ENCODE measurements at regions not wholly inside any gene's neighbourhood (a gene's known extent, or its start where the extent isn't known, plus 50 kb on each side); places are given as distances from the start of the nearest gene placed in this dataset.
A peak's percentile ranks its signal among the peaks of the same experiment; 100 is the strongest.

DNA sequence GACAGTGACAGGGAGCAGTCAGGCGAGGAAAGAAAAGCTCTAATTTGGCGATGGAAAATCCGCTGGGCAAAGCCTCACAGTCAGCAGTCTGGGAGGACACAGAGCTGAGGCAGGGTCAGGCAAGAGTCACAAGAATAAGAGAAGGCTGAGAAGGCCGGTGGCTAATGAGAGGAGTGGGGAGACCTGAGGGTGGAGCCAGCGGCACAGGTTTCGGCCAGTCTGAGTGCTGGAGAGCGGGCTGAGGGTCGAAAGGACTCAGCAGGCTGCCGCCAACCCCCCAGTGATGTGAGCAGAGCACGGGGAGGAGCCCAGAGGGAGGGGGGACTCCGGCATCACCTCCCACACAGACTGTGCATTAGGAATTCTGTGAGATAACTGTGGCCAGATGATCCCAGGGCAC is 500.6 kb upstream of the MYT1L start:
- no TSS peak for BruUV-seq (replicated peaks)
- WGBS (ENCODE audit: insufficient coverage, insufficient replicate concordance, low lambda C conversion rate, missing lambda C conversion rate) = 24% methylated on average over 10 of the region's 11 CpGs
- Histone ChIP-seq H3K27me3 (replicated peaks in 1 of 2; ENCODE audit: control insufficient read depth in 2 of 2, insufficient read depth in 2 of 2, low read length in 1 of 2) (no peaks in the 10 kb centered on the region), H3K27ac (ENCODE audit: control insufficient read depth, insufficient read depth) (no peak overlapping the region), H4K20me1 (ENCODE audit: control insufficient read depth, insufficient read depth) (no peaks in the 10 kb centered on the region), H3K4me2 (ENCODE audit: control insufficient read depth, insufficient read depth) (no peak overlapping the region), H3K4me1 (ENCODE audit: control insufficient read depth, insufficient read depth, low read length) (no peaks in the 10 kb centered on the region), H3K36me3 (ENCODE audit: control insufficient read depth in 2 of 2, insufficient read depth in 2 of 2, low read length in 1 of 2) (no peaks in the 10 kb centered on the region), H2AFZ (ENCODE audit: control insufficient read depth, low read depth, low read length) (no peak overlapping the region), H3K4me3 (no peak overlapping the region), H3K9me3 (replicated peaks; ENCODE audit: control insufficient read depth, insufficient read depth, low read length) (no peaks in the 10 kb centered on the region), H3K9ac (ENCODE audit: control insufficient read depth, insufficient read depth, low read length) (no peak overlapping the region), H3K79me2 (ENCODE audit: control insufficient read depth, insufficient read depth, low read length) (no peaks in the 10 kb centered on the region)
- DNase-seq (ENCODE audit: low read depth, low spot score) = no peak
- ATAC-seq = no peak
- RAD21 ChIA-PET (ENCODE audit: unreplicated experiment) = no interaction called here
- SMC1A ChIA-PET (ENCODE audit: uncharacterized antibody, unreplicated experiment) = no interaction called here
- CTCF ChIA-PET = no interaction called here
- in situ Hi-C loops (cut with MboI) = no loop called here
- FAIRE-seq = no peak
- TF ChIP-seq BCL11A (IDR thresholded peaks at IDR 0.05; ENCODE audit: low read depth, low read length) (no peak), RAD21 (IDR thresholded peaks at IDR 0.05; ENCODE audit: insufficient read depth, low read depth, low read length) (peak; percentile 27; the same call in 1 of the 2 replicates), ATF7 (IDR thresholded peaks at IDR 0.05; ENCODE audit: low read depth) (no peak)
- POLR2A ChIA-PET = no interaction called here
- intact Hi-C loops (cut with micrococcal nuclease; ENCODE audit: unreplicated experiment) = no loop called here

- no peak overlapping the region for H3K27ac ChIP-seq (ENCODE audit: control insufficient read depth, insufficient read depth)
- no peak overlapping the region for H3K4me2 ChIP-seq (ENCODE audit: control insufficient read depth, insufficient read depth)
- CTCF ChIA-PET = no interaction called here
- H3K79me2 ChIP-seq (ENCODE audit: control insufficient read depth, insufficient read depth, low read length) = no peaks in the 10 kb centered on the region
- BruUV-seq (replicated peaks) = no TSS peak
- no peak overlapping the region for H2AFZ ChIP-seq (ENCODE audit: control insufficient read depth, low read depth, low read length)
- 11% methylated on average over 3 of the region's 3 CpGs for WGBS (ENCODE audit: insufficient coverage, insufficient replicate concordance, low lambda C conversion rate, missing lambda C conversion rate)
- in situ Hi-C loops (cut with MboI) (no loop called here), intact Hi-C loops (cut with micrococcal nuclease; ENCODE audit: unreplicated experiment) (no loop called here)
- POLR2A ChIA-PET = no interaction called here
- H3K9ac ChIP-seq (ENCODE audit: control insufficient read depth, insufficient read depth, low read length) = no peak overlapping the region
- H3K9me3 ChIP-seq (replicated peaks; ENCODE audit: control insufficient read depth, insufficient read depth, low read length) = no peaks in the 10 kb centered on the region
- no peaks in the 10 kb centered on the region for H3K27me3 ChIP-seq (replicated peaks in 1 of 2; ENCODE audit: control insufficient read depth in 2 of 2, insufficient read depth in 2 of 2, low read length in 1 of 2)
- H4K20me1 ChIP-seq (ENCODE audit: control insufficient read depth, insufficient read depth) = no peaks in the 10 kb centered on the region
- DNase-seq (ENCODE audit: low read depth, low spot score) = no peak
- FAIRE-seq = no peak
- ATAC-seq = no peak
- TF ChIP-seq ZSCAN29 (IDR thresholded peaks at IDR 0.05) (no peak), NR2C2 (IDR thresholded peaks at IDR 0.05; ENCODE audit: borderline replicate concordance, control insufficient read depth, insufficient read length, low read depth) (no peak), MTA2 (IDR thresholded peaks at IDR 0.05; ENCODE audit: low read depth) (no peak), WRNIP1 (IDR thresholded peaks at IDR 0.05; ENCODE audit: borderline replicate concordance, low read depth, low read length) (no peak), MAX (IDR thresholded peaks at IDR 0.05; ENCODE audit: low read depth, low read length) (no peak), BHLHE40 (IDR thresholded peaks at IDR 0.05; ENCODE audit: borderline replicate concordance in 1 of 2, low read depth in 2 of 2, low read length in 1 of 2) (no peak), CREB1 (IDR thresholded peaks at IDR 0.05; ENCODE audit: low read depth) (no peak)
- TF ChIP-seq, protein P1, sequence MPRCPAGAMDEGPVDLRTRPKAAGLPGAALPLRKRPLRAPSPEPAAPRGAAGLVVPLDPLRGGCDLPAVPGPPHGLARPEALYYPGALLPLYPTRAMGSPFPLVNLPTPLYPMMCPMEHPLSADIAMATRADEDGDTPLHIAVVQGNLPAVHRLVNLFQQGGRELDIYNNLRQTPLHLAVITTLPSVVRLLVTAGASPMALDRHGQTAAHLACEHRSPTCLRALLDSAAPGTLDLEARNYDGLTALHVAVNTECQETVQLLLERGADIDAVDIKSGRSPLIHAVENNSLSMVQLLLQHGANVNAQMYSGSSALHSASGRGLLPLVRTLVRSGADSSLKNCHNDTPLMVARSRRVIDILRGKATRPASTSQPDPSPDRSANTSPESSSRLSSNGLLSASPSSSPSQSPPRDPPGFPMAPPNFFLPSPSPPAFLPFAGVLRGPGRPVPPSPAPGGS (IDR thresholded peaks at IDR 0.05; ENCODE audit: borderline replicate concordance, insufficient read depth, low read depth, low read length, poor library complexity, severe bottlenecking) = no peak
- H3K36me3 ChIP-seq (ENCODE audit: control insufficient read depth in 2 of 2, insufficient read depth in 2 of 2, low read length in 1 of 2) = no peaks in the 10 kb centered on the region
- H3K4me3 ChIP-seq = no peak overlapping the region
- SMC1A ChIA-PET (ENCODE audit: uncharacterized antibody, unreplicated experiment) = no interaction called here
- H3K4me1 ChIP-seq (ENCODE audit: control insufficient read depth, insufficient read depth, low read length) = no peaks in the 10 kb centered on the region
- RAD21 ChIA-PET (ENCODE audit: unreplicated experiment) = no interaction called here
Observed at GRCh38 chr2:2830576-2830975, 499.5 kb upstream of the MYT1L start.

Measured in GM12878 (cell line).